GM18909 (cell line): ENCODE measurements at regions not wholly inside any gene's neighbourhood (a gene's known extent, or its start where the extent isn't known, plus 50 kb on each side); places are given as distances from the start of the nearest gene placed in this dataset.

Source experiments
- ATAC-seq: cut with Tn5 transposase; IDR thresholded peaks from one replicate; pipeline ENCODE4 v1.9.1; 2021; ENCODE audit warnings: mild to moderate bottlenecking; ENCODE audit not compliant: unreplicated experiment, poor library complexity

- no peak for ATAC-seq
These were observed 2068.9 kb downstream of the PCDH7 start for GRCh38 chr4:32789026-32789608.

- no peak for ATAC-seq
These were observed 2070.6 kb downstream of the PCDH7 start for GRCh38 chr4:32790803-32791202.

GRCh38 chr4:32798471-32799159, 2078.4 kb downstream of the PCDH7 start:
- ATAC-seq = no peak

GRCh38 chr4:32824336-32824735, 2104.2 kb downstream of the PCDH7 start:
- no peak for ATAC-seq

- ATAC-seq = no peak
These were observed 2106.0 kb downstream of the PCDH7 start for GRCh38 chr4:32826169-32826568.

GRCh38 chr4:32830160-32830559, 2110.0 kb downstream of the PCDH7 start:
- no peak for ATAC-seq

- ATAC-seq = no peak
These were observed 2110.9 kb downstream of the PCDH7 start for GRCh38 chr4:32831104-32831503.

GRCh38 chr4:32840461-32841189, 2120.5 kb downstream of the PCDH7 start:
- ATAC-seq = no peak

GRCh38 chr4:32841217-32841616, 2121.0 kb downstream of the PCDH7 start:
- no peak for ATAC-seq

GRCh38 chr4:32847461-32847860, 2127.3 kb downstream of the PCDH7 start:
- ATAC-seq = no peak

GRCh38 chr4:32855622-32856021, 2135.5 kb downstream of the PCDH7 start:
- ATAC-seq = no peak

- no peak for ATAC-seq
These were observed 2138.2 kb downstream of the PCDH7 start for GRCh38 chr4:32858361-32858760.

GRCh38 chr4:32858971-32859370, 2138.8 kb downstream of the PCDH7 start:
- ATAC-seq = no peak

GRCh38 chr4:32864713-32865351, 2144.7 kb downstream of the PCDH7 start:
- no peak for ATAC-seq

- ATAC-seq = no peak
These were observed 2156.4 kb downstream of the PCDH7 start for GRCh38 chr4:32876546-32876945.

- ATAC-seq = no peak
These were observed 2159.7 kb downstream of the PCDH7 start for GRCh38 chr4:32879913-32880312.

- ATAC-seq = no peak
These were observed 2164.0 kb downstream of the PCDH7 start for GRCh38 chr4:32884198-32884597.

GRCh38 chr4:32890398-32890797, 2170.2 kb downstream of the PCDH7 start:
- ATAC-seq = no peak

- no peak for ATAC-seq
These were observed 2188.9 kb downstream of the PCDH7 start for GRCh38 chr4:32909053-32909452.

- no peak for ATAC-seq
These were observed 2189.6 kb downstream of the PCDH7 start for GRCh38 chr4:32909736-32910135.

GRCh38 chr4:32917586-32917985, 2197.4 kb downstream of the PCDH7 start:
- no peak for ATAC-seq
